ENCODE measurements at regions not wholly inside any gene's neighbourhood (a gene's known extent, or its start where the extent isn't known, plus 50 kb on each side); places are given as distances from the start of the nearest gene placed in this dataset.

DNA sequence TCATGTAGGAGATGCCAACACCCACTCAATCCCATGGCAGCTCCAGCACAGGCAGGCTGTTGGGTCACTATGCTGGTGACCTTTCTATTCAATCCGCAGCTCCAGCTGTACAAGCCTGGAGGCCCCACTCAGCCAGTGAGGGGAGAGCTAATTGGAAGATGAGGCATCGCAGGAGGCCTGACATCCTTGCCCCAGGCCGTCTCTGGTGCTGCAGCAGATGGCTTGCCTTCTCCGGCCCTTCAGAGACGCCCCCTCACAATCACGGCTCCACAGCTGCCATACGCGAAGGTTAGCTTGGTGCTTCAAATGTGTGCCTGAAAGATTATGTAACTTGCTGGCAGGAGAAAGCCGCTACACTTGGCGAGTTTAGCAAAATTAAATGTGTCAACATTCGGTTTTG lies 104.2 kb upstream of the CLSTN2 start:
- TF ChIP-seq FOXP2 (optimal IDR thresholded peaks at IDR 0.05; ENCODE audit: borderline replicate concordance, extremely low read depth, extremely low read length, insufficient read depth): no peak
- TF ChIP-seq TAF1 (IDR thresholded peaks at IDR 0.05; ENCODE audit: borderline replicate concordance, insufficient read depth, low read length): no peak
- TF ChIP-seq POLR2AphosphoS5 (IDR thresholded peaks at IDR 0.05; ENCODE audit: low read depth, low read length): no peak
- TF ChIP-seq, protein P1, sequence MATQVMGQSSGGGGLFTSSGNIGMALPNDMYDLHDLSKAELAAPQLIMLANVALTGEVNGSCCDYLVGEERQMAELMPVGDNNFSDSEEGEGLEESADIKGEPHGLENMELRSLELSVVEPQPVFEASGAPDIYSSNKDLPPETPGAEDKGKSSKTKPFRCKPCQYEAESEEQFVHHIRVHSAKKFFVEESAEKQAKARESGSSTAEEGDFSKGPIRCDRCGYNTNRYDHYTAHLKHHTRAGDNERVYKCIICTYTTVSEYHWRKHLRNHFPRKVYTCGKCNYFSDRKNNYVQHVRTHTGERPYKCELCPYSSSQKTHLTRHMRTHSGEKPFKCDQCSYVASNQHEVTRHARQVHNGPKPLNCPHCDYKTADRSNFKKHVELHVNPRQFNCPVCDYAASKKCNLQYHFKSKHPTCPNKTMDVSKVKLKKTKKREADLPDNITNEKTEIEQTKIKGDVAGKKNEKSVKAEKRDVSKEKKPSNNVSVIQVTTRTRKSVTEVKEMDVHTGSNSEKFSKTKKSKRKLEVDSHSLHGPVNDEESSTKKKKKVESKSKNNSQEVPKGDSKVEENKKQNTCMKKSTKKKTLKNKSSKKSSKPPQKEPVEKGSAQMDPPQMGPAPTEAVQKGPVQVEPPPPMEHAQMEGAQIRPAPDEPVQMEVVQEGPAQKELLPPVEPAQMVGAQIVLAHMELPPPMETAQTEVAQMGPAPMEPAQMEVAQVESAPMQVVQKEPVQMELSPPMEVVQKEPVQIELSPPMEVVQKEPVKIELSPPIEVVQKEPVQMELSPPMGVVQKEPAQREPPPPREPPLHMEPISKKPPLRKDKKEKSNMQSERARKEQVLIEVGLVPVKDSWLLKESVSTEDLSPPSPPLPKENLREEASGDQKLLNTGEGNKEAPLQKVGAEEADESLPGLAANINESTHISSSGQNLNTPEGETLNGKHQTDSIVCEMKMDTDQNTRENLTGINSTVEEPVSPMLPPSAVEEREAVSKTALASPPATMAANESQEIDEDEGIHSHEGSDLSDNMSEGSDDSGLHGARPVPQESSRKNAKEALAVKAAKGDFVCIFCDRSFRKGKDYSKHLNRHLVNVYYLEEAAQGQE (IDR thresholded peaks at IDR 0.05; ENCODE audit: insufficient read depth in 1 of 2, low read depth in 2 of 2, low read length in 2 of 2): no peak
- no peak for TF ChIP-seq SIN3A (IDR thresholded peaks at IDR 0.05; ENCODE audit: borderline replicate concordance, insufficient read depth, low read length)

DNA sequence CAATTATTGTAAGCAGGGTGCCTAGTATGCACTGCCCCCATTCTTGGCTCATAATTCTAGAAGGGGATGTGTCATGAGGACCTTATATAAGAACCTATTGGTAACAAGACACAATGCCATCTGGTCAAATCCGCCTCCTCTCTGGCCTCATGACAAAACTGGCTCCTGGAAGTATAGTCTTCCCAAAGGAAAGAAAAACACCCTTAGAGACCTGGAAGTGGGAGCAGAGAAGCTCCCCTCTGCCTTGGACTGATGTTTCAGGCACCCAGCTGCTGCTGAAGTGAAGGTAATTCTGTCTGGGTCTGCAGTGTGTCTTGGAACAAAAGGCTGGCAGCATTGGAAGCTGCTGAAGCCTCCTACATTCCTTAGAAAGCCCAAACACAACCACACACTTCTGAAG lies 107.2 kb upstream of the CLSTN2 start:
- TF ChIP-seq FOXP2 (optimal IDR thresholded peaks at IDR 0.05; ENCODE audit: borderline replicate concordance, extremely low read depth, extremely low read length, insufficient read depth): no peak
- no peak for TF ChIP-seq POLR2AphosphoS5 (IDR thresholded peaks at IDR 0.05; ENCODE audit: low read depth, low read length)
- no peak for TF ChIP-seq SIN3A (IDR thresholded peaks at IDR 0.05; ENCODE audit: borderline replicate concordance, insufficient read depth, low read length)
- no peak for TF ChIP-seq TAF1 (IDR thresholded peaks at IDR 0.05; ENCODE audit: borderline replicate concordance, insufficient read depth, low read length)
- TF ChIP-seq, protein P1 (IDR thresholded peaks at IDR 0.05; ENCODE audit: insufficient read depth in 1 of 2, low read depth in 2 of 2, low read length in 2 of 2): no peak

DNA sequence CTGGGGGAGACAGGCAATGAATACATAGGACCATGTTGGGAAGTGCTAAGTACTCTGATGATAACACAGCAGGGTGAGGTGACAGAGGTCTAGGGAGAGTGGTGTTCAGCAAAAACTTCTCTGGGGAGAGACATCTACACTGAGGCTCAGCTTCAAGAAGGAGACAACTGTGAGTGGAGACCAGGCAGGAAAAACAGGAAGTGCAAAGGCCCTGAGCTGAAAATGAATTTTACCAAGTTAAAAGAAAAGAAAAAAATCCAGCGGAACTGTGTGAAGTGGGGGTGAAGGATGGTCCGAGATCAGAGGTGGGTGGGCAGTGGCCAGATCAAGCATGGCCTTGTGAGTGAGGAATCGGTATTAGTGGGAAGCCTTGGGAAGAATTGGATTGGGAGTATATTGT lies 110.1 kb upstream of the CLSTN2 start:
- no peak for TF ChIP-seq POLR2AphosphoS5 (IDR thresholded peaks at IDR 0.05; ENCODE audit: low read depth, low read length)
- TF ChIP-seq FOXP2 (optimal IDR thresholded peaks at IDR 0.05; ENCODE audit: borderline replicate concordance, extremely low read depth, extremely low read length, insufficient read depth): no peak
- no peak for TF ChIP-seq TAF1 (IDR thresholded peaks at IDR 0.05; ENCODE audit: borderline replicate concordance, insufficient read depth, low read length)
- TF ChIP-seq, protein P1 (IDR thresholded peaks at IDR 0.05; ENCODE audit: insufficient read depth in 1 of 2, low read depth in 2 of 2, low read length in 2 of 2): no peak
- TF ChIP-seq SIN3A (IDR thresholded peaks at IDR 0.05; ENCODE audit: borderline replicate concordance, insufficient read depth, low read length): no peak

DNA sequence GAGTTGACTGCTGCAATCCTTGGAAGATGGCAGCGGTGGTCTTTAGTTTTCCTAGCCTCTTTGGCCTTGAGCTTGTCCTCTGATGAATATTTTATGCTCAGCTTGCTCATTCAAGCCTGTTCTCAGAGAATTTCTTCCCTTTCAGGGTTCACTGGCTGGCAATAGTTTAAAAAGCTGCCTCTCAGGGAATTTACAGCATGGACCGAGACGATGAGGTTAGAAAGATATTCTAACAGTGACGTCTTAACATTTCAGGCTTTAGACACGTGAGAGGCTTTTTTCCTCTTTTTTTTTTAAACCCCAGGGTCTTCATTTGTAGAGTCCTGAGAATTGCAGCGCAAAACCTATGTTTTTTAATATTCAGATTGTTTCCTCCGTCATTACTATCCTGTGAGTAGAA lies 120.3 kb upstream of the CLSTN2 start:
- no peak for TF ChIP-seq FOXP2 (optimal IDR thresholded peaks at IDR 0.05; ENCODE audit: borderline replicate concordance, extremely low read depth, extremely low read length, insufficient read depth)

DNA sequence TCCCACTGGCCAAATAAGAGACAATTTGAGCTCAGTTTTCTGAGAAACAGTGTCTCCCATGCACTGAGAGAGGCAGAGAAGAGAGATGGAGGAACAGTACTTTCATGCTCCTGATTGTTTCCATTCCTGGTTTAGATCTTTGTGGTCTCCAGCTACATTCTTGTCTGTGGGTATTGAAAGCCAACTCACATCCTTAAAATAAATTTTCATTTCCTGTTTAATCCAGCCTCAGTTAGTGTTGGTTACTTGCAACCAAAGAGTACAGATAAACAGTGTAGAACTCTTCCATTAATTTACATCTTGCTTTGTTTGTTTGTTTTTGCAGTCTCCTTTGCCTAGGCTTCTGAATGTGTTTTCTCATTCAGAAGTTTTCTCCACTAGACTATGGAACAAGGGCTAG lies 123.7 kb upstream of the CLSTN2 start:
- TF ChIP-seq POLR2AphosphoS5 (IDR thresholded peaks at IDR 0.05; ENCODE audit: low read depth, low read length) (no peak), SIN3A (IDR thresholded peaks at IDR 0.05; ENCODE audit: borderline replicate concordance, insufficient read depth, low read length) (no peak), FOXP2 (optimal IDR thresholded peaks at IDR 0.05; ENCODE audit: borderline replicate concordance, extremely low read depth, extremely low read length, insufficient read depth) (no peak), TAF1 (IDR thresholded peaks at IDR 0.05; ENCODE audit: borderline replicate concordance, insufficient read depth, low read length) (no peak)
- TF ChIP-seq, protein P1 (IDR thresholded peaks at IDR 0.05; ENCODE audit: insufficient read depth in 1 of 2, low read depth in 2 of 2, low read length in 2 of 2): no peak

Measured in PFSK-1 (cell line).